GM23338 (cell line): ENCODE measurements at regions not wholly inside any gene's neighbourhood (a gene's known extent, or its start where the extent isn't known, plus 50 kb on each side); places are given as distances from the start of the nearest gene placed in this dataset.

Experiments used
- ATAC-seq: fragments of 200-7000 bp; cut with Tn5 transposase; 3 replicates; pipeline ENCODE4 v1.9.1; 2020
- DNase-seq: peaks from one replicate; pipeline ENCODE4 v3.0.0-alpha.2; 2015; ENCODE audit warnings: low spot score
- H2AFZ ChIP-seq: fragments of 200-600 bp; sonication (generic); 2 replicates; pipeline ENCODE4 v1.8.0; 2016; ENCODE audit warnings: antibody characterized with exemption, mild to moderate bottlenecking, moderate library complexity
- H3F3A ChIP-seq: fragments of 200-600 bp; sonication (generic); replicated peaks from 2 replicates; pipeline ENCODE4 v1.8.0; 2017; ENCODE audit warnings: antibody characterized with exemption, mixed run types, low read depth
- H3K27ac ChIP-seq: fragments of 200-600 bp; sonication (generic); 2 replicates; pipeline ENCODE4 v1.6.1; 2016; ENCODE audit warnings: low read depth
- H3K27me3 ChIP-seq: fragments of 200-600 bp; sonication (generic); 2 replicates; pipeline ENCODE4 v1.8.0; 2016; ENCODE audit warnings: mild to moderate bottlenecking, mixed run types, moderate library complexity; ENCODE audit not compliant: insufficient read depth
- H3K36me3 ChIP-seq: fragments of 200-600 bp; sonication (generic); 2 replicates; pipeline ENCODE4 v1.8.0; 2016; ENCODE audit warnings: mild to moderate bottlenecking; ENCODE audit not compliant: insufficient read depth
- H3K4me1 ChIP-seq: fragments of 200-600 bp; sonication (generic); 2 replicates; pipeline ENCODE4 v1.8.0; 2016; ENCODE audit warnings: mild to moderate bottlenecking, moderate library complexity; ENCODE audit not compliant: insufficient read depth
- H3K4me2 ChIP-seq: fragments of 200-600 bp; sonication (generic); 2 replicates; pipeline ENCODE4 v1.7.1; 2017; ENCODE audit warnings: mixed run types
- H3K4me3 ChIP-seq: fragments of 200-600 bp; sonication (generic); 2 replicates; pipeline ENCODE4 v1.6.1; 2016; ENCODE audit warnings: mixed run types
- H3K79me2 ChIP-seq: fragments of 200-600 bp; sonication (generic); replicated peaks from 2 replicates; pipeline ENCODE4 v1.8.0; 2017; ENCODE audit warnings: mild to moderate bottlenecking; ENCODE audit not compliant: insufficient read depth
- H3K9me2 ChIP-seq: fragments of 200-600 bp; sonication (generic); 2 replicates; pipeline ENCODE4 v1.8.0; 2017; ENCODE audit not compliant: insufficient read depth
- H4K20me1 ChIP-seq: fragments of 200-600 bp; sonication (generic); replicated peaks from 2 replicates; pipeline ENCODE4 v1.8.0; 2017; ENCODE audit warnings: mild to moderate bottlenecking; ENCODE audit not compliant: insufficient read depth
- H3K27ac Mint-ChIP-seq: 2 replicates; pipeline ENCODE4 v1.8.0; 2020; ENCODE audit warnings: inconsistent platforms, mild to moderate bottlenecking, moderate library complexity, mixed read lengths
- H3K27me3 Mint-ChIP-seq: 3 replicates; pipeline ENCODE4 v1.8.0; 2022; ENCODE audit warnings: low read depth, mild to moderate bottlenecking, moderate library complexity, mixed read lengths, inconsistent platforms; ENCODE audit not compliant: insufficient read depth, poor library complexity
- H3K36me3 Mint-ChIP-seq: 3 replicates; pipeline ENCODE4 v1.8.0; 2021; ENCODE audit warnings: low read depth, mild to moderate bottlenecking, inconsistent platforms, moderate library complexity, mixed read lengths
- H3K4me1 Mint-ChIP-seq: 3 replicates; pipeline ENCODE4 v1.8.0; 2020; ENCODE audit warnings: mild to moderate bottlenecking, inconsistent platforms, mixed read lengths
- H3K4me3 Mint-ChIP-seq: 3 replicates; pipeline ENCODE4 v1.8.0; 2021; ENCODE audit warnings: moderate library complexity, mild to moderate bottlenecking, inconsistent platforms, mixed read lengths
- H3K9me3 Mint-ChIP-seq: 3 replicates; pipeline ENCODE4 v1.8.0; 2020; ENCODE audit warnings: moderate library complexity, mild to moderate bottlenecking, inconsistent platforms, mixed read lengths
- CREB1 ChIP-seq: fragments of 250-450 bp; sonication (Bioruptor Pico); IDR thresholded peaks from 2 replicates; pipeline ENCODE4 v1.5.0; 2020; ENCODE audit warnings: low read depth, mild to moderate bottlenecking, moderate library complexity
- EZH2 ChIP-seq: fragments of 200-600 bp; sonication (generic); IDR thresholded peaks from one replicate; pipeline ENCODE4 v1.8.0; 2017; ENCODE audit warnings: antibody characterized with exemption, mild to moderate bottlenecking, low read depth; ENCODE audit not compliant: unreplicated experiment
- EZH2phosphoT487 ChIP-seq: fragments of 200-600 bp; sonication (generic); IDR thresholded peaks from one replicate; pipeline ENCODE4 v1.8.1; 2018; ENCODE audit warnings: antibody characterized with exemption; ENCODE audit not compliant: unreplicated experiment
- JUNB ChIP-seq: IDR thresholded peaks from one replicate; pipeline ENCODE4 v1.6.1; 2016; ENCODE audit warnings: antibody characterized with exemption; ENCODE audit not compliant: unreplicated experiment
- NANOG ChIP-seq: IDR thresholded peaks from 2 replicates; pipeline ENCODE4 v1.6.1; 2016; ENCODE audit warnings: antibody characterized with exemption, borderline replicate concordance
- POLR2AphosphoS5 ChIP-seq: IDR thresholded peaks from 2 replicates; pipeline ENCODE4 v1.6.1; 2016; ENCODE audit warnings: antibody characterized with exemption, low read depth
- STAT1 ChIP-seq: IDR thresholded peaks from one replicate; pipeline ENCODE4 v1.6.1; 2016; ENCODE audit warnings: antibody characterized with exemption; ENCODE audit not compliant: unreplicated experiment
- ZNF114 ChIP-seq: fragments of 250-450 bp; sonication (Bioruptor Pico); IDR thresholded peaks from 2 replicates; pipeline ENCODE4 v1.5.0; 2020; ENCODE audit warnings: mild to moderate bottlenecking, moderate library complexity
- ZNF331 ChIP-seq: fragments of 250-450 bp; sonication (Bioruptor Pico); IDR thresholded peaks from 2 replicates; pipeline ENCODE4 v1.5.0; 2020; ENCODE audit warnings: low read depth, mild to moderate bottlenecking, moderate library complexity
- TF ChIP-seq, protein P1 (sequence below): fragments of 250-450 bp; sonication (Bioruptor Pico); IDR thresholded peaks from 2 replicates; pipeline ENCODE4 v1.5.0; 2020; ENCODE audit warnings: mild to moderate bottlenecking, moderate library complexity
- TF ChIP-seq, protein P2 (sequence below): IDR thresholded peaks from one replicate; pipeline ENCODE4 v1.6.1; 2018; ENCODE audit warnings: antibody characterized with exemption; ENCODE audit not compliant: unreplicated experiment
- TF ChIP-seq, protein P3 (sequence below), 2 experiments: fragments of 200-600 bp in 1 of 2; sonication (generic) in 1 of 2; conservative IDR thresholded peaks; 2 replicates each; pipeline versions ENCODE4 v1.5.1 to v1.6.1; 2016 to 2017; ENCODE audit warnings: antibody characterized with exemption in 2 of 2, low read depth in 2 of 2, mild to moderate bottlenecking in 2 of 2, moderate library complexity in 1 of 2
- TF ChIP-seq, protein P4 (sequence below): IDR thresholded peaks from 2 replicates; pipeline ENCODE4 v1.6.1; 2016; ENCODE audit warnings: antibody characterized with exemption

DNA sequence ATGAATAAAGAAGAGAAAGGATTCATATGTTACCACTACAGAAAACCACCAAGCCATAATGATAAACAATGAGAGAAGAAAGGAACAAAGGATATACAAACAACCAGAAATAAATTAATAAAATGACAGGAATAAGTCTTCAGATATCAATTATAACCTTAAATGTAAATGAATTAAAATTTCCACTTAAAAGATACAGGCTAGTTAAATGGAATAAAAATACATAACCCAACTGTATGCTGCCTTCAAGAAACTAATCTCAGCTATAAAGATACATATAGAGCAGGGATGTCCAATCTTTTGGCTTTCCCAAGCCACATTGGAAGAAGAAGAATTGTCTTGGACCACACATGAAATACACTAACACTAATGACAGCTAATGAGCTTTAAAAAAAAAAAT, 135.9 kb upstream of the GJE1 start (continued):
- TF ChIP-seq, protein P1, sequence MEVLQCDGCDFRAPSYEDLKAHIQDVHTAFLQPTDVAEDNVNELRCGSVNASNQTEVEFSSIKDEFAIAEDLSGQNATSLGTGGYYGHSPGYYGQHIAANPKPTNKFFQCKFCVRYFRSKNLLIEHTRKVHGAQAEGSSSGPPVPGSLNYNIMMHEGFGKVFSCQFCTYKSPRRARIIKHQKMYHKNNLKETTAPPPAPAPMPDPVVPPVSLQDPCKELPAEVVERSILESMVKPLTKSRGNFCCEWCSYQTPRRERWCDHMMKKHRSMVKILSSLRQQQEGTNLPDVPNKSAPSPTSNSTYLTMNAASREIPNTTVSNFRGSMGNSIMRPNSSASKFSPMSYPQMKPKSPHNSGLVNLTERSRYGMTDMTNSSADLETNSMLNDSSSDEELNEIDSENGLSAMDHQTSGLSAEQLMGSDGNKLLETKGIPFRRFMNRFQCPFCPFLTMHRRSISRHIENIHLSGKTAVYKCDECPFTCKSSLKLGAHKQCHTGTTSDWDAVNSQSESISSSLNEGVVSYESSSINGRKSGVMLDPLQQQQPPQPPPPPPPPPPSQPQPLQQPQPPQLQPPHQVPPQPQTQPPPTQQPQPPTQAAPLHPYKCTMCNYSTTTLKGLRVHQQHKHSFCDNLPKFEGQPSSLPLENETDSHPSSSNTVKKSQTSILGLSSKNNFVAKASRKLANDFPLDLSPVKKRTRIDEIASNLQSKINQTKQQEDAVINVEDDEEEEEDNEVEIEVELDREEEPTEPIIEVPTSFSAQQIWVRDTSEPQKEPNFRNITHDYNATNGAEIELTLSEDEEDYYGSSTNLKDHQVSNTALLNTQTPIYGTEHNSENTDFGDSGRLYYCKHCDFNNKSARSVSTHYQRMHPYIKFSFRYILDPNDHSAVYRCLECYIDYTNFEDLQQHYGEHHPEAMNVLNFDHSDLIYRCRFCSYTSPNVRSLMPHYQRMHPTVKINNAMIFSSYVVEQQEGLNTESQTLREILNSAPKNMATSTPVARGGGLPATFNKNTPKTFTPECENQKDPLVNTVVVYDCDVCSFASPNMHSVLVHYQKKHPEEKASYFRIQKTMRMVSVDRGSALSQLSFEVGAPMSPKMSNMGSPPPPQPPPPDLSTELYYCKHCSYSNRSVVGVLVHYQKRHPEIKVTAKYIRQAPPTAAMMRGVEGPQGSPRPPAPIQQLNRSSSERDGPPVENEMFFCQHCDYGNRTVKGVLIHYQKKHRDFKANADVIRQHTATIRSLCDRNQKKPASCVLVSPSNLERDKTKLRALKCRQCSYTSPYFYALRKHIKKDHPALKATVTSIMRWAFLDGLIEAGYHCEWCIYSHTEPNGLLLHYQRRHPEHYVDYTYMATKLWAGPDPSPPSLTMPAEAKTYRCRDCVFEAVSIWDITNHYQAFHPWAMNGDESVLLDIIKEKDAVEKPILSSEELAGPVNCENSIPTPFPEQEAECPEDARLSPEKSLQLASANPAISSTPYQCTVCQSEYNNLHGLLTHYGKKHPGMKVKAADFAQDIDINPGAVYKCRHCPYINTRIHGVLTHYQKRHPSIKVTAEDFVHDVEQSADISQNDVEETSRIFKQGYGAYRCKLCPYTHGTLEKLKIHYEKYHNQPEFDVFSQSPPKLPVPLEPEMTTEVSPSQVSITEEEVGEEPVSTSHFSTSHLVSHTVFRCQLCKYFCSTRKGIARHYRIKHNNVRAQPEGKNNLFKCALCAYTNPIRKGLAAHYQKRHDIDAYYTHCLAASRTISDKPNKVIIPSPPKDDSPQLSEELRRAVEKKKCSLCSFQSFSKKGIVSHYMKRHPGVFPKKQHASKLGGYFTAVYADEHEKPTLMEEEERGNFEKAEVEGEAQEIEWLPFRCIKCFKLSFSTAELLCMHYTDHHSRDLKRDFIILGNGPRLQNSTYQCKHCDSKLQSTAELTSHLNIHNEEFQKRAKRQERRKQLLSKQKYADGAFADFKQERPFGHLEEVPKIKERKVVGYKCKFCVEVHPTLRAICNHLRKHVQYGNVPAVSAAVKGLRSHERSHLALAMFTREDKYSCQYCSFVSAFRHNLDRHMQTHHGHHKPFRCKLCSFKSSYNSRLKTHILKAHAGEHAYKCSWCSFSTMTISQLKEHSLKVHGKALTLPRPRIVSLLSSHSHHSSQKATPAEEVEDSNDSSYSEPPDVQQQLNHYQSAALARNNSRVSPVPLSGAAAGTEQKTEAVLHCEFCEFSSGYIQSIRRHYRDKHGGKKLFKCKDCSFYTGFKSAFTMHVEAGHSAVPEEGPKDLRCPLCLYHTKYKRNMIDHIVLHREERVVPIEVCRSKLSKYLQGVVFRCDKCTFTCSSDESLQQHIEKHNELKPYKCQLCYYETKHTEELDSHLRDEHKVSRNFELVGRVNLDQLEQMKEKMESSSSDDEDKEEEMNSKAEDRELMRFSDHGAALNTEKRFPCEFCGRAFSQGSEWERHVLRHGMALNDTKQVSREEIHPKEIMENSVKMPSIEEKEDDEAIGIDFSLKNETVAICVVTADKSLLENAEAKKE (CRISPR knock-in tag), result no peak
- TF ChIP-seq STAT1 (no peak), EZH2 (no peak), CREB1 (CRISPR knock-in tag) (no peak), JUNB (no peak)

DNA sequence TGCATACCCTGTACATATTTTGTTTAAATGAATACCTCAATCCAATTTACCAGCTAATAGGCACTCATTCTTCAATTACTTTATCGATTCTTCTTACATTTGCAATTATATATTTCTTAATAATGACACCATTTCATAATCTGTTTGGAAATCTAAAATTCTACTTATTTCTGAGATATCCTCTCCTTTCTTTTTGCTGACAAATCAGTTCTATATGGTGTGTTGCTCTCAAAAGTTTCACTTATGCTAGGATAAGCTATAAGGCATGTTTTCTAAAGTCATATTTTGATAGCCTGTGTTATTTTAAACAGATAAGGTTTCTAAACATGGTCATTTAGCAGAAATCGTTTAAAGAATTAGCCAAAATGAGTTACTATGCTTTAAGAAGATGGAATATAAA, 140.6 kb upstream of the GJE1 start:
- Histone ChIP-seq H3K79me2 (peaks cover 8% of the 10 kb centered on the region; the same call in 1 of the 2 replicates), H3K36me3 (no peaks in the 10 kb centered on the region), H3K9me2 (peaks cover 3% of the 10 kb centered on the region; the same call in 1 of the 2 replicates), H4K20me1 (no peaks in the 10 kb centered on the region), H3K4me2 (no peak overlapping the region), H3F3A (no peaks in the 10 kb centered on the region), H2AFZ (no peak overlapping the region), H3K4me1 (peaks cover 29% of the 10 kb centered on the region), H3K4me3 (no peak overlapping the region), H3K27ac (no peak overlapping the region), H3K27me3 (no peaks in the 10 kb centered on the region)
- Mint-ChIP-seq H3K4me3 (no peak overlapping the region), H3K27me3 (no peaks in the 10 kb centered on the region), H3K36me3 (peaks cover 31% of the 10 kb centered on the region), H3K4me1 (peaks cover 9% of the 10 kb centered on the region; the same call in 2 of the 3 replicates), H3K27ac (no peak overlapping the region), H3K9me3 (peaks cover 19% of the 10 kb centered on the region; the same call in 2 of the 3 replicates)
- ATAC-seq, result no peak
- DNase-seq, result no peak
- TF ChIP-seq, protein P2, sequence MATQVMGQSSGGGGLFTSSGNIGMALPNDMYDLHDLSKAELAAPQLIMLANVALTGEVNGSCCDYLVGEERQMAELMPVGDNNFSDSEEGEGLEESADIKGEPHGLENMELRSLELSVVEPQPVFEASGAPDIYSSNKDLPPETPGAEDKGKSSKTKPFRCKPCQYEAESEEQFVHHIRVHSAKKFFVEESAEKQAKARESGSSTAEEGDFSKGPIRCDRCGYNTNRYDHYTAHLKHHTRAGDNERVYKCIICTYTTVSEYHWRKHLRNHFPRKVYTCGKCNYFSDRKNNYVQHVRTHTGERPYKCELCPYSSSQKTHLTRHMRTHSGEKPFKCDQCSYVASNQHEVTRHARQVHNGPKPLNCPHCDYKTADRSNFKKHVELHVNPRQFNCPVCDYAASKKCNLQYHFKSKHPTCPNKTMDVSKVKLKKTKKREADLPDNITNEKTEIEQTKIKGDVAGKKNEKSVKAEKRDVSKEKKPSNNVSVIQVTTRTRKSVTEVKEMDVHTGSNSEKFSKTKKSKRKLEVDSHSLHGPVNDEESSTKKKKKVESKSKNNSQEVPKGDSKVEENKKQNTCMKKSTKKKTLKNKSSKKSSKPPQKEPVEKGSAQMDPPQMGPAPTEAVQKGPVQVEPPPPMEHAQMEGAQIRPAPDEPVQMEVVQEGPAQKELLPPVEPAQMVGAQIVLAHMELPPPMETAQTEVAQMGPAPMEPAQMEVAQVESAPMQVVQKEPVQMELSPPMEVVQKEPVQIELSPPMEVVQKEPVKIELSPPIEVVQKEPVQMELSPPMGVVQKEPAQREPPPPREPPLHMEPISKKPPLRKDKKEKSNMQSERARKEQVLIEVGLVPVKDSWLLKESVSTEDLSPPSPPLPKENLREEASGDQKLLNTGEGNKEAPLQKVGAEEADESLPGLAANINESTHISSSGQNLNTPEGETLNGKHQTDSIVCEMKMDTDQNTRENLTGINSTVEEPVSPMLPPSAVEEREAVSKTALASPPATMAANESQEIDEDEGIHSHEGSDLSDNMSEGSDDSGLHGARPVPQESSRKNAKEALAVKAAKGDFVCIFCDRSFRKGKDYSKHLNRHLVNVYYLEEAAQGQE, result no peak
- TF ChIP-seq NANOG (no peak), ZNF331 (CRISPR knock-in tag) (no peak), EZH2phosphoT487 (no peak), POLR2AphosphoS5 (no peak), EZH2 (no peak), CREB1 (CRISPR knock-in tag) (no peak), ZNF114 (CRISPR knock-in tag) (no peak), STAT1 (no peak), JUNB (no peak)
- TF ChIP-seq, protein P3, sequence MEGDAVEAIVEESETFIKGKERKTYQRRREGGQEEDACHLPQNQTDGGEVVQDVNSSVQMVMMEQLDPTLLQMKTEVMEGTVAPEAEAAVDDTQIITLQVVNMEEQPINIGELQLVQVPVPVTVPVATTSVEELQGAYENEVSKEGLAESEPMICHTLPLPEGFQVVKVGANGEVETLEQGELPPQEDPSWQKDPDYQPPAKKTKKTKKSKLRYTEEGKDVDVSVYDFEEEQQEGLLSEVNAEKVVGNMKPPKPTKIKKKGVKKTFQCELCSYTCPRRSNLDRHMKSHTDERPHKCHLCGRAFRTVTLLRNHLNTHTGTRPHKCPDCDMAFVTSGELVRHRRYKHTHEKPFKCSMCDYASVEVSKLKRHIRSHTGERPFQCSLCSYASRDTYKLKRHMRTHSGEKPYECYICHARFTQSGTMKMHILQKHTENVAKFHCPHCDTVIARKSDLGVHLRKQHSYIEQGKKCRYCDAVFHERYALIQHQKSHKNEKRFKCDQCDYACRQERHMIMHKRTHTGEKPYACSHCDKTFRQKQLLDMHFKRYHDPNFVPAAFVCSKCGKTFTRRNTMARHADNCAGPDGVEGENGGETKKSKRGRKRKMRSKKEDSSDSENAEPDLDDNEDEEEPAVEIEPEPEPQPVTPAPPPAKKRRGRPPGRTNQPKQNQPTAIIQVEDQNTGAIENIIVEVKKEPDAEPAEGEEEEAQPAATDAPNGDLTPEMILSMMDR (conservative IDR thresholded peaks at IDR 0.05; ENCODE audit: low read depth in 2 of 2), result no peak
- TF ChIP-seq, protein P4, sequence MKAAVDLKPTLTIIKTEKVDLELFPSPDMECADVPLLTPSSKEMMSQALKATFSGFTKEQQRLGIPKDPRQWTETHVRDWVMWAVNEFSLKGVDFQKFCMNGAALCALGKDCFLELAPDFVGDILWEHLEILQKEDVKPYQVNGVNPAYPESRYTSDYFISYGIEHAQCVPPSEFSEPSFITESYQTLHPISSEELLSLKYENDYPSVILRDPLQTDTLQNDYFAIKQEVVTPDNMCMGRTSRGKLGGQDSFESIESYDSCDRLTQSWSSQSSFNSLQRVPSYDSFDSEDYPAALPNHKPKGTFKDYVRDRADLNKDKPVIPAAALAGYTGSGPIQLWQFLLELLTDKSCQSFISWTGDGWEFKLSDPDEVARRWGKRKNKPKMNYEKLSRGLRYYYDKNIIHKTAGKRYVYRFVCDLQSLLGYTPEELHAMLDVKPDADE, result no peak
